ENCODE measurements at regions not wholly inside any gene's neighbourhood (a gene's known extent, or its start where the extent isn't known, plus 50 kb on each side); places are given as distances from the start of the nearest gene placed in this dataset.
"Not testable (repeated sequence)": the region's sequence is repeated elsewhere in the genome, so short reads cannot be mapped to it uniquely, and the experiment has no call there.

GRCh38 chr17:64712557-64713351 lies 50.6 kb upstream of the SMURF2 start:
- H3K79me2 ChIP-seq (ENCODE audit: low read length); H3K9ac ChIP-seq (ENCODE audit: low read length); H3K4me2 ChIP-seq (ENCODE audit: low read length); H3K27me3 ChIP-seq (ENCODE audit: low read depth, low read length); H3K36me3 ChIP-seq (replicated peaks; ENCODE audit: low read depth, low read length); H3K27ac ChIP-seq (ENCODE audit: low read length); H3K4me3 ChIP-seq (ENCODE audit: low read length); H3K9me3 ChIP-seq (ENCODE audit: insufficient read depth, low read length); H3K4me1 ChIP-seq (ENCODE audit: low read length); H4K20me1 ChIP-seq (ENCODE audit: insufficient read depth, low read length); H2AFZ ChIP-seq (ENCODE audit: low read depth, low read length): not testable (repeated sequence)

Measured in OCI-LY3 (cell line).